ENCODE measurements at regions not wholly inside any gene's neighbourhood (a gene's known extent, or its start where the extent isn't known, plus 50 kb on each side); places are given as distances from the start of the nearest gene placed in this dataset.

GRCh38 chr12:115088328-115088994 is 404.5 kb upstream of the TBX3 start:
- H2AFZ ChIP-seq (ENCODE audit: low read length), result no peak overlapping the region
- no peaks in the 10 kb centered on the region for H3K4me1 ChIP-seq (ENCODE audit: control insufficient read depth, extremely low read depth, insufficient read depth, low read length)
- no peak for TF ChIP-seq EZH2 (IDR thresholded peaks at IDR 0.05; ENCODE audit: low read length, missing control alignments)
- TF ChIP-seq, protein P1, sequence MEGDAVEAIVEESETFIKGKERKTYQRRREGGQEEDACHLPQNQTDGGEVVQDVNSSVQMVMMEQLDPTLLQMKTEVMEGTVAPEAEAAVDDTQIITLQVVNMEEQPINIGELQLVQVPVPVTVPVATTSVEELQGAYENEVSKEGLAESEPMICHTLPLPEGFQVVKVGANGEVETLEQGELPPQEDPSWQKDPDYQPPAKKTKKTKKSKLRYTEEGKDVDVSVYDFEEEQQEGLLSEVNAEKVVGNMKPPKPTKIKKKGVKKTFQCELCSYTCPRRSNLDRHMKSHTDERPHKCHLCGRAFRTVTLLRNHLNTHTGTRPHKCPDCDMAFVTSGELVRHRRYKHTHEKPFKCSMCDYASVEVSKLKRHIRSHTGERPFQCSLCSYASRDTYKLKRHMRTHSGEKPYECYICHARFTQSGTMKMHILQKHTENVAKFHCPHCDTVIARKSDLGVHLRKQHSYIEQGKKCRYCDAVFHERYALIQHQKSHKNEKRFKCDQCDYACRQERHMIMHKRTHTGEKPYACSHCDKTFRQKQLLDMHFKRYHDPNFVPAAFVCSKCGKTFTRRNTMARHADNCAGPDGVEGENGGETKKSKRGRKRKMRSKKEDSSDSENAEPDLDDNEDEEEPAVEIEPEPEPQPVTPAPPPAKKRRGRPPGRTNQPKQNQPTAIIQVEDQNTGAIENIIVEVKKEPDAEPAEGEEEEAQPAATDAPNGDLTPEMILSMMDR (conservative IDR thresholded peaks at IDR 0.05 in 1 of 2, IDR thresholded peaks at IDR 0.05 in 1 of 2; ENCODE audit: low read depth in 1 of 2, low read length in 2 of 2), result no peak
- no peak overlapping the region for H3K4me3 ChIP-seq (replicated peaks in 1 of 4; ENCODE audit: control extremely low read depth in 1 of 4, insufficient read depth in 1 of 4, low read depth in 3 of 4, low read length in 4 of 4)
- H3K9me3 ChIP-seq (ENCODE audit: control insufficient read depth, insufficient read depth, low read depth, low read length), result no peaks in the 10 kb centered on the region
- no peak for DNase-seq (ENCODE audit: low read depth in 2 of 2)
- H3K79me2 ChIP-seq (ENCODE audit: control insufficient read depth, insufficient read depth, low read length), result no peaks in the 10 kb centered on the region
- no peaks in the 10 kb centered on the region for H4K20me1 ChIP-seq (ENCODE audit: control insufficient read depth, extremely low read depth, insufficient read depth, low read length)
- no peak overlapping the region for H3K9ac ChIP-seq (ENCODE audit: insufficient read depth, low read length)
- H3K36me3 ChIP-seq (ENCODE audit: control insufficient read depth, insufficient read depth, low read length), result no peaks in the 10 kb centered on the region
- H3K27me3 ChIP-seq (ENCODE audit: control insufficient read depth, insufficient read depth, low read length), result no peaks in the 10 kb centered on the region
- H3K4me2 ChIP-seq (ENCODE audit: extremely low read depth, insufficient read depth, low read length), result no peak overlapping the region
- no peak overlapping the region for H3K27ac ChIP-seq (ENCODE audit: insufficient read depth, low read length)

GRCh38 chr12:115085594-115085993 is 401.6 kb upstream of the TBX3 start:
- no peaks in the 10 kb centered on the region for H4K20me1 ChIP-seq (ENCODE audit: control insufficient read depth, extremely low read depth, insufficient read depth, low read length)
- H3K9me3 ChIP-seq (ENCODE audit: control insufficient read depth, insufficient read depth, low read depth, low read length), result no peaks in the 10 kb centered on the region
- H3K36me3 ChIP-seq (ENCODE audit: control insufficient read depth, insufficient read depth, low read length), result no peaks in the 10 kb centered on the region
- H3K4me1 ChIP-seq (ENCODE audit: control insufficient read depth, extremely low read depth, insufficient read depth, low read length), result no peaks in the 10 kb centered on the region
- no peak overlapping the region for H3K4me2 ChIP-seq (ENCODE audit: extremely low read depth, insufficient read depth, low read length)
- H3K4me3 ChIP-seq (replicated peaks in 1 of 4; ENCODE audit: control extremely low read depth in 1 of 4, insufficient read depth in 1 of 4, low read depth in 3 of 4, low read length in 4 of 4), result no peak overlapping the region
- DNase-seq (ENCODE audit: low read depth in 2 of 2), result no peak
- no peak overlapping the region for H2AFZ ChIP-seq (ENCODE audit: low read length)
- TF ChIP-seq, protein P1 (conservative IDR thresholded peaks at IDR 0.05 in 1 of 2, IDR thresholded peaks at IDR 0.05 in 1 of 2; ENCODE audit: low read depth in 1 of 2, low read length in 2 of 2), result no peak
- TF ChIP-seq EZH2 (IDR thresholded peaks at IDR 0.05; ENCODE audit: low read length, missing control alignments), result no peak
- no peaks in the 10 kb centered on the region for H3K79me2 ChIP-seq (ENCODE audit: control insufficient read depth, insufficient read depth, low read length)
- H3K27ac ChIP-seq (ENCODE audit: insufficient read depth, low read length), result no peak overlapping the region
- H3K9ac ChIP-seq (ENCODE audit: insufficient read depth, low read length), result no peak overlapping the region
- H3K27me3 ChIP-seq (ENCODE audit: control insufficient read depth, insufficient read depth, low read length), result no peaks in the 10 kb centered on the region

GRCh38 chr12:115079760-115080159 is 395.8 kb upstream of the TBX3 start:
- H3K4me2 ChIP-seq (ENCODE audit: extremely low read depth, insufficient read depth, low read length), result no peak overlapping the region
- H3K4me3 ChIP-seq (replicated peaks in 1 of 4; ENCODE audit: control extremely low read depth in 1 of 4, insufficient read depth in 1 of 4, low read depth in 3 of 4, low read length in 4 of 4), result no peak overlapping the region
- no peaks in the 10 kb centered on the region for H3K9me3 ChIP-seq (ENCODE audit: control insufficient read depth, insufficient read depth, low read depth, low read length)
- H3K4me1 ChIP-seq (ENCODE audit: control insufficient read depth, extremely low read depth, insufficient read depth, low read length), result no peaks in the 10 kb centered on the region
- no peak overlapping the region for H3K9ac ChIP-seq (ENCODE audit: insufficient read depth, low read length)
- TF ChIP-seq, protein P1 (conservative IDR thresholded peaks at IDR 0.05 in 1 of 2, IDR thresholded peaks at IDR 0.05 in 1 of 2; ENCODE audit: low read depth in 1 of 2, low read length in 2 of 2), result no peak
- no peak for TF ChIP-seq EZH2 (IDR thresholded peaks at IDR 0.05; ENCODE audit: low read length, missing control alignments)
- no peaks in the 10 kb centered on the region for H3K36me3 ChIP-seq (ENCODE audit: control insufficient read depth, insufficient read depth, low read length)
- no peaks in the 10 kb centered on the region for H3K27me3 ChIP-seq (ENCODE audit: control insufficient read depth, insufficient read depth, low read length)
- peak in 1 of 2 donors; percentile 7 for DNase-seq (ENCODE audit: low read depth in 2 of 2)
- no peaks in the 10 kb centered on the region for H3K79me2 ChIP-seq (ENCODE audit: control insufficient read depth, insufficient read depth, low read length)
- no peaks in the 10 kb centered on the region for H4K20me1 ChIP-seq (ENCODE audit: control insufficient read depth, extremely low read depth, insufficient read depth, low read length)
- no peak overlapping the region for H2AFZ ChIP-seq (ENCODE audit: low read length)
- H3K27ac ChIP-seq (ENCODE audit: insufficient read depth, low read length), result no peak overlapping the region

All from fibroblast of lung (primary cell).